ENCODE measurements at regions not wholly inside any gene's neighbourhood (a gene's known extent, or its start where the extent isn't known, plus 50 kb on each side); places are given as distances from the start of the nearest gene placed in this dataset.

DNA sequence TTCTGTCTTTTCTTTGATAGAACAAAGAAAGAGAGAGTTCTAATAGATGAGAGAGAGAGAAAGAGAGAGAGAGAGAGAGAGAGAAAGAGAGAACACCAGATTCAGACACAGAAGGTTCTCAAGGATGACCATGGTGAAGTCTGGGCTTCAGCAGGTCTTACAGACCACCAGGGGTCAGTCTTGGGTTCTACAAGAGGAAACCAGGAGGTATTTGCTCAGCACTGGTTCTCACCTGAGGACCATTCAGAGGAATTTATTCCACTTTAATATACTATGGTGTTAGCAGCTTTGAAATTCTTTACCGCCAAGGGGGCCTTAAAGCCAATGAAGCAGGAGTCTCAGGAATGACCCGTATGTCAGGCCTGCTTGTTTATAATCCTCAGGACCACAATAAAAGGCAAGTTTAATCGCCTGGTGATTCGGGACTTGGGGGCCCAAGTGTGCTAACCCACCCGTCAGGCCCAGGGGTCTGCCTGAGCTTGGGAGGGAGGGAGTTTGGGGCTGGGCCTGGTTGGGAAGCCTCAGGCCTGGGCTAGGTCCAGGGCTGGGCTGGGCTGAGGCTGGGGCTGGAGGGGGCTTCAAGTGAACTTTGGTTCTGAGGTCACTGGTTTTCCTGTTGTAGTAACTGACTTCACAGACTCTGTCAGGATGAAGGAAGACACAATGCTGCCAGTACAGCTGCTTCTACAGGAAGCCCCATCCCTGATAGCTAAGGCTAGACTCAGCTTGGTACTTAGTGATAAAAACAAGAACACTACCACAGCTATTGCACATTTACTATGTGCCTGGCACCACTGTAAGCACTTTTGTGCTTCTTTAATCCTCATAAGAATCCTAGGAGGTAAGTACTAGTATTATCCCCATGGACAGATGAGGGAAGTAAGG lies 179.2 kb upstream of the ZBED5 start:
- Histone ChIP-seq H3K36me3 (no peaks in the 10 kb centered on the region), H3K27ac (peak overlapping the region in 1 of 12 donors; percentile 75), H3K27me3 (no peaks in the 10 kb centered on the region), H3K4me1 (no peaks in the 10 kb centered on the region), H3K9me3 (no peaks in the 10 kb centered on the region), H3K4me3 (no peak overlapping the region)
- intact Hi-C loops (cut with DNase I) = loop anchor here in 9 of 10 donors (1.0 to 10.0 kb wide), 13 partner anchors 108 to 752 kb away; partner anchors contain the start of gene GALNT18 (in 4 of the 9)
- 67 to 77% (median 71%) methylated on average over 5 of the region's 5 CpGs for WGBS, 4 donors
- no peak for TF ChIP-seq POLR2A (IDR thresholded peaks at IDR 0.05)
- TF ChIP-seq, protein P1, sequence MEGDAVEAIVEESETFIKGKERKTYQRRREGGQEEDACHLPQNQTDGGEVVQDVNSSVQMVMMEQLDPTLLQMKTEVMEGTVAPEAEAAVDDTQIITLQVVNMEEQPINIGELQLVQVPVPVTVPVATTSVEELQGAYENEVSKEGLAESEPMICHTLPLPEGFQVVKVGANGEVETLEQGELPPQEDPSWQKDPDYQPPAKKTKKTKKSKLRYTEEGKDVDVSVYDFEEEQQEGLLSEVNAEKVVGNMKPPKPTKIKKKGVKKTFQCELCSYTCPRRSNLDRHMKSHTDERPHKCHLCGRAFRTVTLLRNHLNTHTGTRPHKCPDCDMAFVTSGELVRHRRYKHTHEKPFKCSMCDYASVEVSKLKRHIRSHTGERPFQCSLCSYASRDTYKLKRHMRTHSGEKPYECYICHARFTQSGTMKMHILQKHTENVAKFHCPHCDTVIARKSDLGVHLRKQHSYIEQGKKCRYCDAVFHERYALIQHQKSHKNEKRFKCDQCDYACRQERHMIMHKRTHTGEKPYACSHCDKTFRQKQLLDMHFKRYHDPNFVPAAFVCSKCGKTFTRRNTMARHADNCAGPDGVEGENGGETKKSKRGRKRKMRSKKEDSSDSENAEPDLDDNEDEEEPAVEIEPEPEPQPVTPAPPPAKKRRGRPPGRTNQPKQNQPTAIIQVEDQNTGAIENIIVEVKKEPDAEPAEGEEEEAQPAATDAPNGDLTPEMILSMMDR (IDR thresholded peaks at IDR 0.05) = peak; percentile 66 to 88 (median 80)
- peak; percentile 68 to 88 (median 78) for ATAC-seq
- DNase-seq = peak in 2 of 5 donors; percentile 39

DNA sequence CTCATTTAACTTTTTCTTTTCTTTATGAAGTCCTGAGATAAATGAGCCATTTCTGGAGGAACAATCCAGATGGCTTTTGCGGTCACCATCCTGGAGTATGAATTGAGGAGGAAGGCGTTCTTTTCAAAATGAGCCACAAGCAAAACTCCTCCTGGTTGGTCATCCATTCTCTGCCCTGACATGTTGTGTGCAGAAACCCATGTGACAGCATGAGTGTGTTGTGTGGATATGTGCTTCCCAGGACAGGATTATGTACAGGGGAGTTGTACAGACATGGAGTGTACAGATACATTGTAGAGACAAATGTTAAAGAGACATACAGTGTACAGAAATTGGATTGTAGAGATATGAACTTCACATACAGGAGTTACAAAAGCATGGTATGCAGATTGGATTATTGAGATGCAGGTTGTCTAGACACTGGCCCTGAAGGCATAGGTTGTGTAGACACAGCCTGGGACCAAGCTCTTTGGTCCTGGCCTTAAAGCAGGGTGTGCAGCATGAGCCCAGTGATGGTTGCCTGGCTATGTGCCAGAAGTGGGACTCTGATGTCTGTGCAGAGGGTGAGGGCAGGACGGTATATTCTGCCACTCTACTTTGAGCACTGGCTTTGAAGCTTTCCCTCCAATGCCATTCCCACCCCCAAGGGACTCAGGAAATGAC lies 178.5 kb upstream of the ZBED5 start:
- Histone ChIP-seq H3K4me1 (no peaks in the 10 kb centered on the region), H3K27ac (peak overlapping the region in 1 of 12 donors; percentile 75), H3K9me3 (no peaks in the 10 kb centered on the region), H3K27me3 (no peaks in the 10 kb centered on the region), H3K4me3 (no peak overlapping the region), H3K36me3 (no peaks in the 10 kb centered on the region)
- TF ChIP-seq, protein P1 (IDR thresholded peaks at IDR 0.05) = no peak
- TF ChIP-seq POLR2A (IDR thresholded peaks at IDR 0.05) = no peak
- intact Hi-C loops (cut with DNase I) = loop anchor here in 9 of 10 donors (2.0 to 10.0 kb wide), 12 partner anchors 108 to 752 kb away; partner anchors contain the start of gene GALNT18 (in 4 of the 9)
- 83 to 87% (median 86%) methylated on average over 3 of the region's 3 CpGs for WGBS, 4 donors
- ATAC-seq (peak in 1 of 4 donors; percentile 23), DNase-seq (no peak)

DNA sequence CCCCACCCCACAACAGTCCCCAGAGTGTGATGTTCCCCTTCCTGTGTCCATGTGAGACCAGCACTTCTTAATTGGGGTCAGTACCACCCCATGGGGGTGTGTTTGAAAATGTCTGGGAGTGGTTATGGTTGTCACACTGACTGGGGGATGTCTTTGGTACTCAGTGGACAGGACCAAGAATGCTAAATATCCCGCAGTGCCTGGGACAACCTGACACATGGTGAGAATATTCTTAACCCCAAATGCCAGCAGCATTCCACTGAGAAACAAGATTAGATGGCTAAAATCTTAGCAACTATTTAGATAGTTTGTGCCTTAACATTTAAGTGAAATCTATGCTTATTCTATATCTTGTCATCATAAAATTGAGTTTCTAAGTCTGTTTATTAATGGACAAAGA lies 177.5 kb upstream of the ZBED5 start:
- no peaks in the 10 kb centered on the region for H3K36me3 ChIP-seq
- ATAC-seq (no peak), DNase-seq (no peak)
- no peak overlapping the region for H3K27ac ChIP-seq
- H3K27me3 ChIP-seq = peaks cover 0 to 2% (median 0%) of the 10 kb centered on the region in 9 donors
- intact Hi-C loops (cut with DNase I) = loop anchor here in 9 of 10 donors (5.0 to 10.0 kb wide), 8 partner anchors 109 to 589 kb away; partner anchors contain the start of gene GALNT18 (in 4 of the 9)
- H3K4me1 ChIP-seq = no peaks in the 10 kb centered on the region
- WGBS, 4 donors = 78 to 100% (median 89%) methylated on average over 1 of the region's 1 CpG
- TF ChIP-seq POLR2A (IDR thresholded peaks at IDR 0.05) = no peak
- TF ChIP-seq, protein P1 (IDR thresholded peaks at IDR 0.05) = no peak
- H3K4me3 ChIP-seq = no peak overlapping the region
- no peaks in the 10 kb centered on the region for H3K9me3 ChIP-seq

- H3K4me3 ChIP-seq = no peak overlapping the region
- H3K36me3 ChIP-seq = no peaks in the 10 kb centered on the region
- H3K9me3 ChIP-seq = no peaks in the 10 kb centered on the region
- ATAC-seq = no peak
- intact Hi-C loops (cut with DNase I) = loop anchor here in 6 of 10 donors (10.0 kb wide), 5 partner anchors 110 to 590 kb away; partner anchors contain the start of gene GALNT18 (in 2 of the 6)
- no peaks in the 10 kb centered on the region for H3K4me1 ChIP-seq
- DNase-seq = no peak
- TF ChIP-seq, protein P1 (IDR thresholded peaks at IDR 0.05) = no peak
- TF ChIP-seq POLR2A (IDR thresholded peaks at IDR 0.05) = no peak
- WGBS, 4 donors = 69 to 88% (median 80%) methylated on average over 5 of the region's 5 CpGs
- H3K27ac ChIP-seq = no peak overlapping the region
- H3K27me3 ChIP-seq = peaks cover 0 to 4% (median 0%) of the 10 kb centered on the region in 9 donors
These were observed 176.6 kb upstream of the ZBED5 start for GRCh38 chr11:11034476-11034875.
